ENCODE measurements at regions not wholly inside any gene's neighbourhood (a gene's known extent, or its start where the extent isn't known, plus 50 kb on each side); places are given as distances from the start of the nearest gene placed in this dataset.

DNA sequence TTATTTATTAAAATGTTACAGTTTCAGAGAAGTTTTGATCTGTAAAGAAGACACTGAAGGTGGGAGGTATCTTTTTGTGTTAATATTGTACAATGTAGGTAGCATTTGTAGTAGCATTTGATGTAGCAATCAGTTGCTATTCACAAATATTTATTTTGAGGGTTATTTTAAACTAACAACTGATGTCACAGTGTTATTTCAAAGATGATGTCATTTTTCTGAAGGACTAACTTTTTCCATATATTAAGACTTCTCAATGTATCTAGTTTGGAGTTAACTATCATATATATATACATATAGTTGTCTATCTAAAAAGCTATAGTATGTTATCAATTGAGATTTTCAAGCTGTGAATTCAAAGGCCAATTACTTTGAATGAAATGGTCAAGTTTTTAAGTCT is 1003.3 kb downstream of the DSC3 start:
- TF ChIP-seq GATA2 (IDR thresholded peaks at IDR 0.05; ENCODE audit: low read depth, low read length), result no peak
- no peak for TF ChIP-seq GATA3 (IDR thresholded peaks at IDR 0.05; ENCODE audit: low read depth, low read length)

DNA sequence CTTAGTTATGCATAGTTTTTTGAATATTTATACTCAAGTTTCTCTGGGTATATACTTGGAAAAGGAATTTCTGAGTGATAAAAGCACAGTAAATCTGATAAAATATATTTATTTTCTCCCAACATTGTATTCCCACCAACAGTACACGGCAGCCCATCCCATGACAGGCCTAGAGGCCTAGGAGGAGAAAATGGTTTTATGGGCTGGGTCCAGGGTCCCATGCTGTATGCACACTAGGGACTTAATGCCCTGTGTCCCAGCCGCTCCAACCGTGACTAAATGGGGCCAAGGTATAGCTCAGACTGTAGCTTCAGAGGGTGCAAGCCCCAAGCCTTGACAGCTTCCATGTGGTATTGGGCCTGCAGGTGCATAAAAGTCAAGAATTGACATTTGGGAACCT is 1007.7 kb downstream of the DSC3 start:
- no peak for TF ChIP-seq GATA2 (IDR thresholded peaks at IDR 0.05; ENCODE audit: low read depth, low read length)
- TF ChIP-seq GATA3 (IDR thresholded peaks at IDR 0.05; ENCODE audit: low read depth, low read length), result no peak

GRCh38 chr18:30016179-30016578 is 1026.4 kb downstream of the DSC3 start:
- TF ChIP-seq GATA2 (IDR thresholded peaks at IDR 0.05; ENCODE audit: low read depth, low read length) (no peak), GATA3 (IDR thresholded peaks at IDR 0.05; ENCODE audit: low read depth, low read length) (no peak)

- peak; percentile 22; the same call in 1 of the 2 replicates for TF ChIP-seq GATA2 (IDR thresholded peaks at IDR 0.05; ENCODE audit: low read depth, low read length)
- 0 out of 2 replicates have a peak, but pooled peaks have one; percentile 15 for TF ChIP-seq GATA3 (IDR thresholded peaks at IDR 0.05; ENCODE audit: low read depth, low read length)
Measured at GRCh38 chr18:30004965-30005364, 1037.6 kb downstream of the DSC3 start.

GRCh38 chr18:29982218-29982617 is 1060.3 kb downstream of the DSC3 start:
- TF ChIP-seq GATA3 (IDR thresholded peaks at IDR 0.05; ENCODE audit: low read depth, low read length) (no peak), GATA2 (IDR thresholded peaks at IDR 0.05; ENCODE audit: low read depth, low read length) (no peak)

DNA sequence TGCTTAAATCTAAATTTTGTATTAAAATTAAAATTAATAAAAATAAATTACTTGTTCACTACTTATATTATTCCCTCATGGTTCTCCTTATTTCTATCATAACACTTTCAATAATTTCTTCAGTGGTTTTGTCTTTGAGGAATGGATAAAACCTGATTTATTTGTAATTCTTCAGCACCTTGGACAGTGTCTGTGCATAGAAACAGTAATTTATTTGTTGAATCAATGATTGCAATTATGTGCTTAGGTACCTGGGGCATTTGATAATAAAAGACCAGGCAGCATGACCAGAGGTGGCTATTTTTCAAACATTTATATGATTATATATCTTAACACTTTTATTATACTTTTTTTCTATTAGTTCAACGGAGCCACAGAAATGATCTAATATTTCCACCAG is 1062.7 kb downstream of the DSC3 start:
- no peak for TF ChIP-seq GATA3 (IDR thresholded peaks at IDR 0.05; ENCODE audit: low read depth, low read length)
- TF ChIP-seq GATA2 (IDR thresholded peaks at IDR 0.05; ENCODE audit: low read depth, low read length), result no peak

DNA sequence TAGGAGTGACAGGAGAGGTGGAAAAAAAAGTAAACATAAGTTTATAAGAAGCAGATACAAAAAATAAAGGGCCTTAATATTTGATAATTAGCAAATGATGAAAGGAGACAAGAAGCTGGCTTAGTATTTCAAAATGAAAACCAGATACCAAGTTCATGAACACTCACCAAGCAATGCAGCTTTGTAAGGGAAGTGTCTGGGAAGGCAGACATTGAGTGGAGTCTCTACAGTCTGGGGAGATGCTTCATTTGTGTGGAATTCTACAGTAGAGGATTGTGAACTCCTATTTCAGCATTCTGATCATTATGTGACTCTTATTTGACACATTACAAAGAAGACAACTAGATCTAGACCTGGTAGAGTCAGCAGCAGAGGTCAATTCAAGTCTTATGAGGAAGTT is 1072.7 kb downstream of the DSC3 start:
- TF ChIP-seq GATA2 (IDR thresholded peaks at IDR 0.05; ENCODE audit: low read depth, low read length) (no peak), GATA3 (IDR thresholded peaks at IDR 0.05; ENCODE audit: low read depth, low read length) (no peak)

DNA sequence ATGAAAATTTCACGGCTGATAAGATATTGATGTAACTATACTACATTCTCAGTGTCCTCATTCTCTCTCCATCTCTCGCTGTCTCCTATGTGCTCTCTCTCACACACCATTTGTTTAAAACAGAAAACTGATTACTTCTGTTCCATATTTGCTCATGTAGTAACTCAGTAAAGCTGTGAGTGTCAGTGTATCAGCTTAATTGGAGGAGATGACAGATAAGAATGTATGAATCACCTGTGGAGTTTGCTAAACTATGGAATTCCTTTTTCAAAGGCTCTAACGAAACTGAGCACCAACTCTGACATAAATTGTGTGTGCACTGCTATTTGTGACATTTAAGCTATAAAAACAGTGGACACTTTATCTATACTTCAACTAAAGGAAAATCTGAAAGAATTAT is 1080.0 kb downstream of the DSC3 start:
- no peak for TF ChIP-seq GATA3 (IDR thresholded peaks at IDR 0.05; ENCODE audit: low read depth, low read length)
- no peak for TF ChIP-seq GATA2 (IDR thresholded peaks at IDR 0.05; ENCODE audit: low read depth, low read length)

DNA sequence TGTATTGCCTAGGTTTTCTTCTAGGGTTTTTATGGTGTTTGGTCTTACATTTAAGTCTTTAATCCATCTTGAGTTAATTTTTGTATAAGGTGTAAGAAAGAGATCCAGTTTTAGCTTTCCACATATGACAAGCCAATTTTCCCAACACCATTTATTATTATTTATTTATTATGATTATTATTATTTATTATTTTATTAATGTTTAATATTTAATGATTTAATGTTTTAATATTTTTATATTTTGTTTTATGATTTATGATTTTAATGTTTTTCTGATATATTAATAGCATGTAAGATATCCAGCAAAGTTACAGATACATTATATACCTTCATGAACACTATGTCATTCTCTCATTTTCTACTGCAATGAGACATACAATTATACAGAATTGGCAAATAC is 1082.0 kb downstream of the DSC3 start:
- TF ChIP-seq GATA2 (IDR thresholded peaks at IDR 0.05; ENCODE audit: low read depth, low read length) (no peak), GATA3 (IDR thresholded peaks at IDR 0.05; ENCODE audit: low read depth, low read length) (no peak)

DNA sequence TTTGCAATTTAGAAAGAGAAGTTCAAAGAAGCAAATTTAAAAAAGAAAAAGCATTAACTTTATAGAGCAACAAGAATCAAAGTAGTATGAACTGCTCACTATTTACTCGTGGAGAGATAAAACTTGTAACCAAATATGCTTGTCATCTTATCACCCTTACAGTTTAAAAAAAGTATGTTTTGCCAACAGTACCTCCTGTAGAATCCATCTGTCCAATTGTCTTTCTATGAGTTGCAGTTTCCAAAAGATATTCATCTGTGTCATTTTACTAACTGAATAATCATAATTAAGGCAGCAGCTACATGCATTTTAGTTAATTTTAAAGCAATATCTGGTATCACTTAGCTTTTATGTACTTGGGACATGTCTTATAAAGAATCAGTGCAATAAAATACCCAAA is 1112.3 kb downstream of the DSC3 start:
- TF ChIP-seq GATA3 (IDR thresholded peaks at IDR 0.05; ENCODE audit: low read depth, low read length) (no peak), GATA2 (IDR thresholded peaks at IDR 0.05; ENCODE audit: low read depth, low read length) (no peak)

- TF ChIP-seq GATA2 (IDR thresholded peaks at IDR 0.05; ENCODE audit: low read depth, low read length), result no peak
- TF ChIP-seq GATA3 (IDR thresholded peaks at IDR 0.05; ENCODE audit: low read depth, low read length), result no peak
Measured at GRCh38 chr18:29928081-29928480, 1114.5 kb downstream of the DSC3 start.

GRCh38 chr18:29925566-29925965 is 1117.0 kb downstream of the DSC3 start:
- TF ChIP-seq GATA2 (IDR thresholded peaks at IDR 0.05; ENCODE audit: low read depth, low read length) (no peak), GATA3 (IDR thresholded peaks at IDR 0.05; ENCODE audit: low read depth, low read length) (no peak)

DNA sequence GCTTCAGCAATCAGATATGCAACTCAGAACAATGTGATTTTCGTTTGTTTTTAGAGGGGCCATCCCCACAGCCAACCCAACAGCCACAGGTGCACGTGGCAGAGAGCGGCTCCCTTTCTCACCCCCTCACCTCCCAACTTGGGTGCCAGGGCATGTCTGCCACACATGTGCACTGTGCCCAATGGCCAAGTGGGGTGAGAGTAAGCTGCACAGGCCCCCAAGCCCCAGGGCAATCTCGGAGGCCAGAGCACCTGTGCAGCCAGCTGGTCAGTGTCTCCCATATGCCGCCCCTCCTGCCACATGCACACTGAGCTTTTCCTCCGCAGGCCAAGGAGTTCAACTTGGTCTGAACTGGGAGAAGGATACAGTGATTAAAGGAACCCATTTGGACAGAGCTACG is 1130.2 kb downstream of the DSC3 start:
- TF ChIP-seq GATA2 (IDR thresholded peaks at IDR 0.05; ENCODE audit: low read depth, low read length), result no peak
- TF ChIP-seq GATA3 (IDR thresholded peaks at IDR 0.05; ENCODE audit: low read depth, low read length), result no peak

GRCh38 chr18:29892960-29893558 is 1149.5 kb downstream of the DSC3 start:
- no peak for TF ChIP-seq GATA3 (IDR thresholded peaks at IDR 0.05; ENCODE audit: low read depth, low read length)

GRCh38 chr18:29883114-29883513 is 1159.4 kb downstream of the DSC3 start:
- TF ChIP-seq GATA3 (IDR thresholded peaks at IDR 0.05; ENCODE audit: low read depth, low read length) (no peak), GATA2 (IDR thresholded peaks at IDR 0.05; ENCODE audit: low read depth, low read length) (no peak)

DNA sequence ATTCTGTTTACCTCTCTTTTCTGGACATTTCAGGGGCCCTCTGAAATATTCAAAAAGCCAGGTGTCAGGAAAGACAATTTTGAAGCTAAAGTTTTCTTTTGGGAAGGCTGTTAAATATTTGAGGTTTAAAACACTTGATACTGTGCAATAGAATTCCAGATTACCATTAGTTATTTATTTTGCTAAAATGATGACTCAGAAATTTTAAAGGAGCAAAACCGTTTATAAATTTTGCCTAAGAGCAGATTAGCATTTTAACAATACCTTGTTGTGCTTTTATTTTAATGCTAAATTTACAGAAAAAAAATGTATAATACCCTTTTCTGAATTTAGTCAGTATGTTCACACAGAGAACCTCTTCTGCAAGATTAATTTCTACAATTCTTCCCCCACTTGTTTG is 1159.9 kb downstream of the DSC3 start:
- TF ChIP-seq GATA2 (IDR thresholded peaks at IDR 0.05; ENCODE audit: low read depth, low read length), result no peak

All from SH-SY5Y (cell line).